ENCODE measurements at regions not wholly inside any gene's neighbourhood (a gene's known extent, or its start where the extent isn't known, plus 50 kb on each side); places are given as distances from the start of the nearest gene placed in this dataset.

DNA sequence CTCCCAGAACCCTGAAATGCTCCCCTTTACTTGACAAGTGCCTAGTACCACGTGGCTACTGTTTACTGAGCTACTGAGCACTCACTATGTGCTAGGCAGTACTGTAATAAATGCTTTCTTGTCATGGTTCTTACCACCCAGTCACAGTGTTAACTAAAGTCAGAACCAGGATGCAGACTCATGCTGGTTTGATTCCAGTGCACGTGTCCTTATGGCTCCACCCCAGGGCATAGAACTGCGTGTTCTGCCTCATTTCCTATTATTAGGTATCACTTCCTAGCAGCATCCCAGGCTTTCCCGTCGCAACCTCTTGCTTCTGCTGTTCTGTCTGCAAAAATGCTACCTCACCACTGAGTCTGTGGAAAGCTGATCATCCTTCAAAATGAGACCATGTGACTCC lies 71.7 kb upstream of the DOCK1 start (continued):
- TF ChIP-seq, protein P1, sequence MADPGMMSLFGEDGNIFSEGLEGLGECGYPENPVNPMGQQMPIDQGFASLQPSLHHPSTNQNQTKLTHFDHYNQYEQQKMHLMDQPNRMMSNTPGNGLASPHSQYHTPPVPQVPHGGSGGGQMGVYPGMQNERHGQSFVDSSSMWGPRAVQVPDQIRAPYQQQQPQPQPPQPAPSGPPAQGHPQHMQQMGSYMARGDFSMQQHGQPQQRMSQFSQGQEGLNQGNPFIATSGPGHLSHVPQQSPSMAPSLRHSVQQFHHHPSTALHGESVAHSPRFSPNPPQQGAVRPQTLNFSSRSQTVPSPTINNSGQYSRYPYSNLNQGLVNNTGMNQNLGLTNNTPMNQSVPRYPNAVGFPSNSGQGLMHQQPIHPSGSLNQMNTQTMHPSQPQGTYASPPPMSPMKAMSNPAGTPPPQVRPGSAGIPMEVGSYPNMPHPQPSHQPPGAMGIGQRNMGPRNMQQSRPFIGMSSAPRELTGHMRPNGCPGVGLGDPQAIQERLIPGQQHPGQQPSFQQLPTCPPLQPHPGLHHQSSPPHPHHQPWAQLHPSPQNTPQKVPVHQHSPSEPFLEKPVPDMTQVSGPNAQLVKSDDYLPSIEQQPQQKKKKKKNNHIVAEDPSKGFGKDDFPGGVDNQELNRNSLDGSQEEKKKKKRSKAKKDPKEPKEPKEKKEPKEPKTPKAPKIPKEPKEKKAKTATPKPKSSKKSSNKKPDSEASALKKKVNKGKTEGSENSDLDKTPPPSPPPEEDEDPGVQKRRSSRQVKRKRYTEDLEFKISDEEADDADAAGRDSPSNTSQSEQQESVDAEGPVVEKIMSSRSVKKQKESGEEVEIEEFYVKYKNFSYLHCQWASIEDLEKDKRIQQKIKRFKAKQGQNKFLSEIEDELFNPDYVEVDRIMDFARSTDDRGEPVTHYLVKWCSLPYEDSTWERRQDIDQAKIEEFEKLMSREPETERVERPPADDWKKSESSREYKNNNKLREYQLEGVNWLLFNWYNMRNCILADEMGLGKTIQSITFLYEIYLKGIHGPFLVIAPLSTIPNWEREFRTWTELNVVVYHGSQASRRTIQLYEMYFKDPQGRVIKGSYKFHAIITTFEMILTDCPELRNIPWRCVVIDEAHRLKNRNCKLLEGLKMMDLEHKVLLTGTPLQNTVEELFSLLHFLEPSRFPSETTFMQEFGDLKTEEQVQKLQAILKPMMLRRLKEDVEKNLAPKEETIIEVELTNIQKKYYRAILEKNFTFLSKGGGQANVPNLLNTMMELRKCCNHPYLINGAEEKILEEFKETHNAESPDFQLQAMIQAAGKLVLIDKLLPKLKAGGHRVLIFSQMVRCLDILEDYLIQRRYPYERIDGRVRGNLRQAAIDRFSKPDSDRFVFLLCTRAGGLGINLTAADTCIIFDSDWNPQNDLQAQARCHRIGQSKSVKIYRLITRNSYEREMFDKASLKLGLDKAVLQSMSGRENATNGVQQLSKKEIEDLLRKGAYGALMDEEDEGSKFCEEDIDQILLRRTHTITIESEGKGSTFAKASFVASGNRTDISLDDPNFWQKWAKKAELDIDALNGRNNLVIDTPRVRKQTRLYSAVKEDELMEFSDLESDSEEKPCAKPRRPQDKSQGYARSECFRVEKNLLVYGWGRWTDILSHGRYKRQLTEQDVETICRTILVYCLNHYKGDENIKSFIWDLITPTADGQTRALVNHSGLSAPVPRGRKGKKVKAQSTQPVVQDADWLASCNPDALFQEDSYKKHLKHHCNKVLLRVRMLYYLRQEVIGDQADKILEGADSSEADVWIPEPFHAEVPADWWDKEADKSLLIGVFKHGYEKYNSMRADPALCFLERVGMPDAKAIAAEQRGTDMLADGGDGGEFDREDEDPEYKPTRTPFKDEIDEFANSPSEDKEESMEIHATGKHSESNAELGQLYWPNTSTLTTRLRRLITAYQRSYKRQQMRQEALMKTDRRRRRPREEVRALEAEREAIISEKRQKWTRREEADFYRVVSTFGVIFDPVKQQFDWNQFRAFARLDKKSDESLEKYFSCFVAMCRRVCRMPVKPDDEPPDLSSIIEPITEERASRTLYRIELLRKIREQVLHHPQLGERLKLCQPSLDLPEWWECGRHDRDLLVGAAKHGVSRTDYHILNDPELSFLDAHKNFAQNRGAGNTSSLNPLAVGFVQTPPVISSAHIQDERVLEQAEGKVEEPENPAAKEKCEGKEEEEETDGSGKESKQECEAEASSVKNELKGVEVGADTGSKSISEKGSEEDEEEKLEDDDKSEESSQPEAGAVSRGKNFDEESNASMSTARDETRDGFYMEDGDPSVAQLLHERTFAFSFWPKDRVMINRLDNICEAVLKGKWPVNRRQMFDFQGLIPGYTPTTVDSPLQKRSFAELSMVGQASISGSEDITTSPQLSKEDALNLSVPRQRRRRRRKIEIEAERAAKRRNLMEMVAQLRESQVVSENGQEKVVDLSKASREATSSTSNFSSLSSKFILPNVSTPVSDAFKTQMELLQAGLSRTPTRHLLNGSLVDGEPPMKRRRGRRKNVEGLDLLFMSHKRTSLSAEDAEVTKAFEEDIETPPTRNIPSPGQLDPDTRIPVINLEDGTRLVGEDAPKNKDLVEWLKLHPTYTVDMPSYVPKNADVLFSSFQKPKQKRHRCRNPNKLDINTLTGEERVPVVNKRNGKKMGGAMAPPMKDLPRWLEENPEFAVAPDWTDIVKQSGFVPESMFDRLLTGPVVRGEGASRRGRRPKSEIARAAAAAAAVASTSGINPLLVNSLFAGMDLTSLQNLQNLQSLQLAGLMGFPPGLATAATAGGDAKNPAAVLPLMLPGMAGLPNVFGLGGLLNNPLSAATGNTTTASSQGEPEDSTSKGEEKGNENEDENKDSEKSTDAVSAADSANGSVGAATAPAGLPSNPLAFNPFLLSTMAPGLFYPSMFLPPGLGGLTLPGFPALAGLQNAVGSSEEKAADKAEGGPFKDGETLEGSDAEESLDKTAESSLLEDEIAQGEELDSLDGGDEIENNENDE (IDR thresholded peaks at IDR 0.05; ENCODE audit: insufficient replicate concordance, low read length): no peak
- TF ChIP-seq ZNF274 (IDR thresholded peaks at IDR 0.05; ENCODE audit: borderline replicate concordance, extremely low read depth, low read length): no peak
- TF ChIP-seq BACH1 (IDR thresholded peaks at IDR 0.05; ENCODE audit: low read length): no peak
- TF ChIP-seq GTF2F1 (IDR thresholded peaks at IDR 0.05; ENCODE audit: borderline replicate concordance, low read depth, low read length): no peak
- no peak for TF ChIP-seq JUN (IDR thresholded peaks at IDR 0.05; ENCODE audit: low read depth, low read length)
- TF ChIP-seq HDAC6 (IDR thresholded peaks at IDR 0.05; ENCODE audit: low read depth, low read length): no peak
- TF ChIP-seq TBP (IDR thresholded peaks at IDR 0.05; ENCODE audit: low read depth, low read length): no peak
- TF ChIP-seq RAD21 (IDR thresholded peaks at IDR 0.05 in 1 of 2, conservative IDR thresholded peaks at IDR 0.05 in 1 of 2; ENCODE audit: low read depth in 2 of 2, low read length in 2 of 2): no peak
- no peak for TF ChIP-seq TAF7 (optimal IDR thresholded peaks at IDR 0.05; ENCODE audit: borderline replicate concordance, low read depth, low read length)
- no peak for TF ChIP-seq ASH2L (IDR thresholded peaks at IDR 0.05; ENCODE audit: low read length)
- TF ChIP-seq CEBPB (IDR thresholded peaks at IDR 0.05; ENCODE audit: low read depth, low read length): no peak

Measured in H1 (cell line).